Ascending aorta (tissue), 2 donors: ENCODE measurements at regions not wholly inside any gene's neighbourhood (a gene's known extent, or its start where the extent isn't known, plus 50 kb on each side); places are given as distances from the start of the nearest gene placed in this dataset.

Experiments used
- DNase-seq, 2 donors: peaks; one replicate each; pipeline ENCODE4 v3.0.0-alpha.2; 2019; ENCODE audit warnings: low spot score in 2 of 2
- H3K27ac ChIP-seq, 2 donors: fragments of 200-600 bp; sonication (generic); one replicate each; pipeline ENCODE4 v1.5.1; 2016 to 2017; ENCODE audit warnings: mild to moderate bottlenecking in 1 of 2
- H3K27me3 ChIP-seq: fragments of 200-600 bp; sonication (generic); one replicate; pipeline ENCODE4 v1.5.1; 2017
- H3K36me3 ChIP-seq, 2 donors: fragments of 200-600 bp; sonication (generic); one replicate each; pipeline ENCODE4 v1.5.1; 2016
- H3K4me1 ChIP-seq, 2 donors: fragments of 200-600 bp; sonication (generic); one replicate each; pipeline ENCODE4 v1.5.1; 2016 to 2017; ENCODE audit warnings: mild to moderate bottlenecking in 1 of 2
- H3K4me3 ChIP-seq, 2 donors: fragments of 200-600 bp; sonication (generic); one replicate each; pipeline ENCODE4 v1.5.1; 2016 to 2017; ENCODE audit warnings: mild to moderate bottlenecking in 1 of 2
- H3K9me3 ChIP-seq, 2 donors: fragments of 200-600 bp; sonication (generic); one replicate each; pipeline ENCODE4 v1.5.1; 2016
- intact Hi-C: fragments of 100-400 bp; cut with DNase I; formaldehyde crosslinking; loops from one replicate; pipeline ENCODE4 v1.15.1; 2023
- TF ChIP-seq, protein P1 (sequence below), 3 experiments: fragments of 200-600 bp in 2 of 3; fragments of 450-650 bp in 1 of 3; sonication (generic) in 2 of 3; IDR thresholded peaks; one replicate each; pipeline ENCODE4 v1.5.1; 2016 to 2019; ENCODE audit warnings: antibody characterized with exemption in 3 of 3, mild to moderate bottlenecking in 1 of 3, moderate library complexity in 1 of 3

DNA sequence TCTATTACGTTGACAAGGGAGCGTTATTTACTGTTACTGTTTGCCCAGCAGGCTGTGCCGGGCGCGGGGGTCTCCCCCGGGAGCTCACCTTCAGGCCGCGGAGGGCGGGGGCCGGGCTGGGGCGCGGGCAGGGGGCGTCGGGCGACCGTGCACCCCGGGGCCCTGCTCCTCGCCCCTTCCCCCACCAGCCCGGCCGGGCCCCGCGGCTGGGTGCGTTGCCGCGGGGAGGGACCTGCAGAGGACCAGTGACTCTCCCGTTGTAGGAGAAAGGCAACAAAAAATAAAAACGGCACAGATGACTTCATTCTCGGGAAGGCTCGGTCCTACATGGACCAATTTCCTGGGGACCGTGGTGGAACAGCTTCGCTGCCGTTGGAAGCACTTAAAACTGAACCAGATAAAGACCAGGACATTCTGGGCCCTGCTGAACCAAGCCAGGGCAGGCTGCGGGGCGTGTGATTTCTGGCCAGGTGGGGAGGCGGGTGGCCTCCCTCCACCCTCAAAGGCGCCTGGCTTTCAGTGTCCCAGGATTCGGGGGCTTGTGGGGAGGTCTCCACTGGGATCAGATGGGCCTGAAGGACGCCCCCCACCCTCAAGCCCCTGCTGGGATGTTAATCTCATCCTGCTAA, 57.4 kb downstream of the IGLL1 start:
- no peaks in the 10 kb centered on the region for H3K9me3 ChIP-seq
- intact Hi-C loops = loop anchor here (2.0 to 10.0 kb wide), 3 partner anchors 238 to 378 kb away; partner anchors contain the start of gene RAB36
- peak in 1 of 2 donors; percentile 72 for DNase-seq
- TF ChIP-seq, protein P1, sequence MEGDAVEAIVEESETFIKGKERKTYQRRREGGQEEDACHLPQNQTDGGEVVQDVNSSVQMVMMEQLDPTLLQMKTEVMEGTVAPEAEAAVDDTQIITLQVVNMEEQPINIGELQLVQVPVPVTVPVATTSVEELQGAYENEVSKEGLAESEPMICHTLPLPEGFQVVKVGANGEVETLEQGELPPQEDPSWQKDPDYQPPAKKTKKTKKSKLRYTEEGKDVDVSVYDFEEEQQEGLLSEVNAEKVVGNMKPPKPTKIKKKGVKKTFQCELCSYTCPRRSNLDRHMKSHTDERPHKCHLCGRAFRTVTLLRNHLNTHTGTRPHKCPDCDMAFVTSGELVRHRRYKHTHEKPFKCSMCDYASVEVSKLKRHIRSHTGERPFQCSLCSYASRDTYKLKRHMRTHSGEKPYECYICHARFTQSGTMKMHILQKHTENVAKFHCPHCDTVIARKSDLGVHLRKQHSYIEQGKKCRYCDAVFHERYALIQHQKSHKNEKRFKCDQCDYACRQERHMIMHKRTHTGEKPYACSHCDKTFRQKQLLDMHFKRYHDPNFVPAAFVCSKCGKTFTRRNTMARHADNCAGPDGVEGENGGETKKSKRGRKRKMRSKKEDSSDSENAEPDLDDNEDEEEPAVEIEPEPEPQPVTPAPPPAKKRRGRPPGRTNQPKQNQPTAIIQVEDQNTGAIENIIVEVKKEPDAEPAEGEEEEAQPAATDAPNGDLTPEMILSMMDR (IDR thresholded peaks at IDR 0.05) = no peak
- no peaks in the 10 kb centered on the region for H3K36me3 ChIP-seq
- no peaks in the 10 kb centered on the region for H3K27me3 ChIP-seq
- peak overlapping the region; percentile 91 to 96 for H3K27ac ChIP-seq
- peaks cover 12 to 17% of the 10 kb centered on the region in 2 donors for H3K4me1 ChIP-seq
- peak overlapping the region; percentile 40 to 64 for H3K4me3 ChIP-seq

GRCh38 chr22:23521441-23522113, 58.5 kb downstream of the IGLL1 start:
- intact Hi-C loops = loop anchor here (2.0 to 10.0 kb wide), 3 partner anchors 237 to 377 kb away; partner anchors contain the start of gene RAB36
- peak overlapping the region; percentile 91 to 96 for H3K27ac ChIP-seq
- peak; percentile 47 to 94 for DNase-seq
- TF ChIP-seq, protein P1 (IDR thresholded peaks at IDR 0.05) = peak in 1 of 3 experiments; percentile 24
- H3K27me3 ChIP-seq = no peaks in the 10 kb centered on the region
- no peaks in the 10 kb centered on the region for H3K36me3 ChIP-seq
- peaks cover 12 to 17% of the 10 kb centered on the region in 2 donors for H3K4me1 ChIP-seq
- H3K9me3 ChIP-seq = no peaks in the 10 kb centered on the region
- peak overlapping the region; percentile 51 to 64 for H3K4me3 ChIP-seq

- intact Hi-C loops = loop anchor here (10.0 kb wide), 2 partner anchors 236 to 346 kb away; no protein-coding TSS in a partner anchor
- H3K27ac ChIP-seq = peak overlapping the region; percentile 91 to 96
- H3K27me3 ChIP-seq = no peaks in the 10 kb centered on the region
- H3K36me3 ChIP-seq = no peaks in the 10 kb centered on the region
- no peaks in the 10 kb centered on the region for H3K9me3 ChIP-seq
- peak in 1 of 2 donors; percentile 71 for DNase-seq
- H3K4me3 ChIP-seq = peak overlapping the region; percentile 51 to 64
- H3K4me1 ChIP-seq = peaks cover 12 to 17% of the 10 kb centered on the region in 2 donors
- TF ChIP-seq, protein P1 (IDR thresholded peaks at IDR 0.05) = no peak
Observed at GRCh38 chr22:23520863-23521440, 59.1 kb downstream of the IGLL1 start.

DNA sequence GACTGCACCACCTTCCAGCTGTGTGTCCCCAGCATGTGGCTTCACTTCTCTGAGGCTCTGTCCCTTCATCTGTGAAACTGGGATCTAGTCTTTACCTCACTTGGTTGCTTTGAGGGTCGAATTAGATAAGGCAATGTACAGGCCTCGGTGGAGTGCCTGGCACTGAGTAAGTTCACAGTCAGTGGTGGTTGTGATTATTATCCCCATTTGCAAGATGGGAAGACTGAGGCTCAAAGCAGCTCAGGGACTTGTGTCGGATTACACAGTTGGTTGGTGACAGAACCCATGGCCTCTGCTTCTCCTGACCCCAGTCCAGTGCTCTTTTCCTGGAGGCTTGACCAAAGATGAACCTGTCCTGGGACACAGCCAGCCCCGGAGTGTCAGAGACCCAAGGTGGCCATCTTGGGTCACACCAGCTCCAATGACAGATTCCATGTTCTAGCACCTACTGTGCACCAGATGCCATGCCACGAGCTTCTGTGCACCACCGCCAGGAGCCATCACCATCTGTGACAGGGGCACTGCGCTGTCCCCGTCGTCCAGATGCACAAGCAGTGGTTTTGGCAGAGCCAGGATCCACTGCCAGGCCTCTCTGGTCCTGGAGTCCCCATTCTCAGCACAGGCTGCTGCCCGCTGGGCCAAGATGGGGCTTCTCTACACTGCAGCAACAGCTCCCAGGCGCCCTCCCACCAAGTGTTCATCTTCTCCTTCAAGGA, 60.5 kb downstream of the IGLL1 start:
- Histone ChIP-seq H3K4me1 (peaks cover 12 to 17% of the 10 kb centered on the region in 2 donors), H3K4me3 (no peak overlapping the region), H3K9me3 (no peaks in the 10 kb centered on the region), H3K27ac (peak overlapping the region in 1 of 2 donors; percentile 96), H3K27me3 (no peaks in the 10 kb centered on the region), H3K36me3 (no peaks in the 10 kb centered on the region)
- intact Hi-C loops = loop anchor here (10.0 kb wide), 2 partner anchors 235 to 345 kb away; no protein-coding TSS in a partner anchor
- TF ChIP-seq, protein P1 (IDR thresholded peaks at IDR 0.05) = no peak
- DNase-seq = no peak
